ENCODE measurements at regions not wholly inside any gene's neighbourhood (a gene's known extent, or its start where the extent isn't known, plus 50 kb on each side); places are given as distances from the start of the nearest gene placed in this dataset.

- TF ChIP-seq, protein P1, sequence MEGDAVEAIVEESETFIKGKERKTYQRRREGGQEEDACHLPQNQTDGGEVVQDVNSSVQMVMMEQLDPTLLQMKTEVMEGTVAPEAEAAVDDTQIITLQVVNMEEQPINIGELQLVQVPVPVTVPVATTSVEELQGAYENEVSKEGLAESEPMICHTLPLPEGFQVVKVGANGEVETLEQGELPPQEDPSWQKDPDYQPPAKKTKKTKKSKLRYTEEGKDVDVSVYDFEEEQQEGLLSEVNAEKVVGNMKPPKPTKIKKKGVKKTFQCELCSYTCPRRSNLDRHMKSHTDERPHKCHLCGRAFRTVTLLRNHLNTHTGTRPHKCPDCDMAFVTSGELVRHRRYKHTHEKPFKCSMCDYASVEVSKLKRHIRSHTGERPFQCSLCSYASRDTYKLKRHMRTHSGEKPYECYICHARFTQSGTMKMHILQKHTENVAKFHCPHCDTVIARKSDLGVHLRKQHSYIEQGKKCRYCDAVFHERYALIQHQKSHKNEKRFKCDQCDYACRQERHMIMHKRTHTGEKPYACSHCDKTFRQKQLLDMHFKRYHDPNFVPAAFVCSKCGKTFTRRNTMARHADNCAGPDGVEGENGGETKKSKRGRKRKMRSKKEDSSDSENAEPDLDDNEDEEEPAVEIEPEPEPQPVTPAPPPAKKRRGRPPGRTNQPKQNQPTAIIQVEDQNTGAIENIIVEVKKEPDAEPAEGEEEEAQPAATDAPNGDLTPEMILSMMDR (IDR thresholded peaks at IDR 0.05; ENCODE audit: poor library complexity): no peak
- TF ChIP-seq EZH2 (IDR thresholded peaks at IDR 0.05; ENCODE audit: borderline replicate concordance) (no peak), EZH2phosphoT487 (IDR thresholded peaks at IDR 0.05; ENCODE audit: low read depth, severe bottlenecking, unreplicated experiment) (no peak)
Measured at GRCh38 chr2:240357641-240358012, 77.8 kb upstream of the GPC1 start.
